HEK293 (cell line): ENCODE measurements at regions not wholly inside any gene's neighbourhood (a gene's known extent, or its start where the extent isn't known, plus 50 kb on each side); places are given as distances from the start of the nearest gene placed in this dataset.

Experiments
- CTCF ChIA-PET: fragments of 350-600 bp; formaldehyde crosslinking; extraction: SDS; loops from one replicate; lab custom pipeline; 2021; ENCODE audit warnings: antibody characterized with exemption; lab: Yijun Ruan, JAX
- POLR2A ChIA-PET: fragments of 300-600 bp; formaldehyde crosslinking; extraction: SDS; loops from one replicate; lab custom pipeline; 2020; ENCODE audit warnings: antibody characterized with exemption, inconsistent platforms; lab: Yijun Ruan, JAX
- H3K27ac ChIP-seq: fragments of 200-500 bp; sonication (Bioruptor generic); 2 replicates; pipeline ENCODE4 v1.5.1; 2014; ENCODE audit warnings: low read depth, low read length, control low read depth, inconsistent platforms; ENCODE audit errors: extremely low read depth
- H3K36me3 ChIP-seq, 2 experiments: fragments of 200-500 bp in 1 of 2; sonication (Bioruptor generic) in 1 of 2; 1 replicate in 1 of 2; 2 replicates in 1 of 2; pipeline ENCODE4 v1.5.1; 2014 to 2017; ENCODE audit warnings: inconsistent platforms in 2 of 2, low read length in 2 of 2; ENCODE audit not compliant: control insufficient read depth in 2 of 2, insufficient read depth in 1 of 2
- H3K4me1 ChIP-seq: fragments of 200-500 bp; sonication (Bioruptor generic); 2 replicates; pipeline ENCODE4 v1.5.1; 2014; ENCODE audit warnings: mild to moderate bottlenecking, low read length, inconsistent platforms; ENCODE audit not compliant: control insufficient read depth, insufficient read depth
- H3K4me3 ChIP-seq: 2 replicates; pipeline ENCODE4 v1.5.1; 2011; ENCODE audit warnings: low read depth, mild to moderate bottlenecking, control low read depth, low read length, moderate library complexity
- H3K9me3 ChIP-seq: fragments of 200-500 bp; sonication (Bioruptor generic); 2 replicates; pipeline ENCODE4 v1.5.1; 2014; ENCODE audit warnings: low read depth, low read length, inconsistent platforms; ENCODE audit not compliant: control insufficient read depth, insufficient read depth
- INSM2 ChIP-seq: fragments of 450-650 bp; formaldehyde crosslinking; IDR thresholded peaks from 2 replicates; pipeline ENCODE4 v1.5.1; 2016; ENCODE audit warnings: missing biosample characterization, missing genetic modification characterization
- KLF17 ChIP-seq: fragments of 450-650 bp; formaldehyde crosslinking; IDR thresholded peaks from 2 replicates; pipeline ENCODE4 v1.5.1; 2016; ENCODE audit warnings: missing biosample characterization, missing genetic modification characterization
- PRDM2 ChIP-seq: fragments of 450-650 bp; formaldehyde crosslinking; IDR thresholded peaks from 2 replicates; pipeline ENCODE4 v1.5.1; 2016; ENCODE audit warnings: missing biosample characterization, missing genetic modification characterization, borderline replicate concordance
- YY2 ChIP-seq: fragments of 450-650 bp; formaldehyde crosslinking; IDR thresholded peaks from 2 replicates; pipeline ENCODE4 v1.5.1; 2016; ENCODE audit warnings: missing biosample characterization, missing genetic modification characterization
- ZBTB10 ChIP-seq: fragments of 450-650 bp; formaldehyde crosslinking; IDR thresholded peaks from 2 replicates; pipeline ENCODE4 v1.5.1; 2016; ENCODE audit warnings: missing biosample characterization, missing genetic modification characterization
- ZBTB49 ChIP-seq: fragments of 450-650 bp; formaldehyde crosslinking; IDR thresholded peaks from 2 replicates; pipeline ENCODE4 v1.5.1; 2016; ENCODE audit warnings: missing biosample characterization, missing genetic modification characterization, low read depth
- ZFP69B ChIP-seq: fragments of 450-650 bp; formaldehyde crosslinking; IDR thresholded peaks from 2 replicates; pipeline ENCODE4 v1.5.1; 2016; ENCODE audit warnings: missing biosample characterization, missing genetic modification characterization
- ZNF175 ChIP-seq: fragments of 450-650 bp; formaldehyde crosslinking; IDR thresholded peaks from 2 replicates; pipeline ENCODE4 v1.5.1; 2016; ENCODE audit warnings: missing biosample characterization, missing genetic modification characterization
- ZNF19 ChIP-seq: fragments of 450-650 bp; formaldehyde crosslinking; IDR thresholded peaks from 2 replicates; pipeline ENCODE4; 2016; ENCODE audit warnings: missing biosample characterization, missing genetic modification characterization, low read depth
- ZNF37A ChIP-seq: fragments of 450-650 bp; IDR thresholded peaks from 2 replicates; pipeline ENCODE4 v1.5.1; 2018; ENCODE audit warnings: missing biosample characterization, missing genetic modification characterization
- ZNF398 ChIP-seq: fragments of 450-650 bp; formaldehyde crosslinking; IDR thresholded peaks from 2 replicates; pipeline ENCODE4 v1.5.1; 2017; ENCODE audit warnings: missing biosample characterization, missing genetic modification characterization
- ZNF510 ChIP-seq: fragments of 450-650 bp; formaldehyde crosslinking; IDR thresholded peaks from 2 replicates; pipeline ENCODE4 v1.5.1; 2018; ENCODE audit warnings: mild to moderate bottlenecking, missing genetic modification characterization, missing biosample characterization; ENCODE audit not compliant: insufficient replicate concordance
- ZNF529 ChIP-seq: fragments of 450-650 bp; formaldehyde crosslinking; IDR thresholded peaks from 2 replicates; pipeline ENCODE4 v1.5.1; 2017; ENCODE audit warnings: missing genetic modification characterization, missing biosample characterization; ENCODE audit not compliant: insufficient replicate concordance
- ZNF561 ChIP-seq: fragments of 450-650 bp; IDR thresholded peaks from 2 replicates; pipeline ENCODE4 v1.5.1; 2018; ENCODE audit warnings: missing biosample characterization, missing genetic modification characterization, borderline replicate concordance
- ZNF580 ChIP-seq: fragments of 450-650 bp; formaldehyde crosslinking; IDR thresholded peaks from 2 replicates; pipeline ENCODE4 v1.5.1; 2016; ENCODE audit warnings: missing biosample characterization, missing genetic modification characterization
- ZNF585B ChIP-seq: fragments of 450-650 bp; formaldehyde crosslinking; IDR thresholded peaks from 2 replicates; pipeline ENCODE4 v1.5.1; 2016; ENCODE audit warnings: missing biosample characterization, missing genetic modification characterization
- ZNF626 ChIP-seq: fragments of 450-650 bp; sonication (Bioruptor Pico); formaldehyde crosslinking; IDR thresholded peaks from 2 replicates; pipeline ENCODE4 v1.5.1; 2018; ENCODE audit warnings: missing biosample characterization, missing genetic modification characterization, inconsistent platforms

- TF ChIP-seq ZNF529 (tag by site-specific recombination): no peak
- ChIA-PET CTCF (no interaction called here), POLR2A (no interaction called here)
- Histone ChIP-seq H3K4me1 (no peaks in the 10 kb centered on the region), H3K4me3 (no peak overlapping the region), H3K27ac (no peak overlapping the region), H3K36me3 (no peaks in the 10 kb centered on the region), H3K9me3 (no peaks in the 10 kb centered on the region)
Measured at GRCh38 chr14:87155856-87156488, 837.0 kb downstream of the GALC start.

- ChIA-PET CTCF (interaction anchor here (0.7 kb wide), 1 partner anchor 41 kb away, joined by 4 read pairs; no protein-coding TSS in a partner anchor), POLR2A (no interaction called here)
- Histone ChIP-seq H3K27ac (no peak overlapping the region), H3K9me3 (no peaks in the 10 kb centered on the region), H3K36me3 (no peaks in the 10 kb centered on the region), H3K4me1 (no peaks in the 10 kb centered on the region), H3K4me3 (no peak overlapping the region)
- no peak for TF ChIP-seq ZNF561 (tag by site-specific recombination)
- no peak for TF ChIP-seq ZNF580 (tag by site-specific recombination)
- TF ChIP-seq ZBTB10 (tag by site-specific recombination): no peak
- no peak for TF ChIP-seq ZNF398
- no peak for TF ChIP-seq ZNF585B (tag by site-specific recombination)
- TF ChIP-seq ZNF510 (tag by site-specific recombination): no peak
- no peak for TF ChIP-seq ZNF175 (tag by site-specific recombination)
- TF ChIP-seq YY2 (tag by site-specific recombination): no peak
- no peak for TF ChIP-seq ZBTB49
- no peak for TF ChIP-seq ZFP69B (tag by site-specific recombination)
- no peak for TF ChIP-seq ZNF37A (tag by site-specific recombination)
- no peak for TF ChIP-seq PRDM2
- no peak for TF ChIP-seq INSM2 (tag by site-specific recombination)
- no peak for TF ChIP-seq ZNF19 (tag by site-specific recombination)
- TF ChIP-seq KLF17 (tag by site-specific recombination): no peak
- TF ChIP-seq ZNF626 (tag by site-specific recombination): no peak
Measured at GRCh38 chr14:87153901-87154300, 839.1 kb downstream of the GALC start.
